ENCODE measurements at regions not wholly inside any gene's neighbourhood (a gene's known extent, or its start where the extent isn't known, plus 50 kb on each side); places are given as distances from the start of the nearest gene placed in this dataset.

- TF ChIP-seq FOSL1 (IDR thresholded peaks at IDR 0.05; ENCODE audit: insufficient read depth, low read depth, low read length) (no peak), TEAD4 (IDR thresholded peaks at IDR 0.05; ENCODE audit: low read depth, low read length) (no peak), RBBP5 (IDR thresholded peaks at IDR 0.05; ENCODE audit: borderline replicate concordance, low read depth, low read length) (no peak), HDAC2 (IDR thresholded peaks at IDR 0.05; ENCODE audit: borderline replicate concordance in 1 of 2, low read depth in 2 of 2, low read length in 2 of 2) (no peak), ASH2L (IDR thresholded peaks at IDR 0.05; ENCODE audit: low read length) (no peak)
- TF ChIP-seq, protein P1, sequence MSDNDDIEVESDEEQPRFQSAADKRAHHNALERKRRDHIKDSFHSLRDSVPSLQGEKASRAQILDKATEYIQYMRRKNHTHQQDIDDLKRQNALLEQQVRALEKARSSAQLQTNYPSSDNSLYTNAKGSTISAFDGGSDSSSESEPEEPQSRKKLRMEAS (IDR thresholded peaks at IDR 0.05), result no peak
These were observed 602.2 kb upstream of the BTBD3 start (continued) for GRCh38 chr20:11315525-11315924.

All from H1 (cell line).